ENCODE measurements at regions not wholly inside any gene's neighbourhood (a gene's known extent, or its start where the extent isn't known, plus 50 kb on each side); places are given as distances from the start of the nearest gene placed in this dataset.

GRCh38 chr11:15557457-15558230, 442.9 kb downstream of the INSC start:
- Histone ChIP-seq H3K4me2 (ENCODE audit: low read depth, low read length, poor library complexity, severe bottlenecking) (no peak overlapping the region), H3K36me3 (ENCODE audit: insufficient read depth, low read length) (no peaks in the 10 kb centered on the region), H3K79me2 (ENCODE audit: low read length) (no peaks in the 10 kb centered on the region), H3K27me3 (ENCODE audit: low read length) (no peaks in the 10 kb centered on the region), H3K9me2 (replicated peaks; ENCODE audit: insufficient read depth, low read length) (no peaks in the 10 kb centered on the region), H4K20me1 (ENCODE audit: insufficient read depth, low read depth, low read length) (no peaks in the 10 kb centered on the region), H3K4me1 (ENCODE audit: low read length) (peaks cover 4% of the 10 kb centered on the region; the same call in 1 of the 2 replicates), H3K4me3 (ENCODE audit: low read length) (no peak overlapping the region), H3K27ac (ENCODE audit: low read length) (no peak overlapping the region), H3K9ac (ENCODE audit: low read length) (no peak overlapping the region), H3K9me3 (ENCODE audit: low read length) (no peaks in the 10 kb centered on the region), H2AFZ (ENCODE audit: low read length) (no peak overlapping the region)
- DNase-seq = peak; percentile 44

DNA sequence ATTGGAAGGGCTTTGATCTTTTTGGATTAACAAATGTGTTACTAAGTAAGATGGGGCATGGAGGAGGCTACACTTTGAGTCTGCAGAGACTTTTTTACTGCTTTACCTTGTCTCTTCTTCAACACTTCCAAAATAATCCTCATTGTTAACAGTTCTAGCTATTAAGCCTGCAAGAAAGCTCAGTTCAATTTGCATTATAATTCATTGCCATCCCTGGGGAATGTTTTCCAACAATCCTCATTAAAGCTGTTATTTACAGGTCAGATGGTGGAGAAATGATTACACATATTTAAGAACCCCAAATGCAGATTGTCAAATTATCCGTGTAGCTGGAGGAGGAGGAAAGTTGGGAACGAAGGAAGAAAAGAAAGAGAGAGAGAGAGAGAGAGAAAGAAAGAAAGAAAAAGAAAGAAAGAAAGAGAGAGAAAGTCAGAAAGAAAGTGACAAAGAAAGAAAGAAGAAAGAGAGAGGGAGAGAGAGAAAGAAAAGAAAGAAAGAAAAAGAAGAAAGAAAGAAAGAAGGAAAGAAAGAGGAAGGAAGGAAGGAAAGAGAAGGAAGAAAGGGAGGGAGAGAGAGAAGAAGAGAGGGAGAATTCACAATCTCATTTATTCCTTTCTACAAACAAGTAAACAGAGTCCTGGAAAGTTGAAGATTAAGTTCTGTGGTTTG, 443.9 kb downstream of the INSC start:
- Histone ChIP-seq H3K4me3 (ENCODE audit: low read length) (no peak overlapping the region), H4K20me1 (ENCODE audit: insufficient read depth, low read depth, low read length) (no peaks in the 10 kb centered on the region), H3K9me2 (replicated peaks; ENCODE audit: insufficient read depth, low read length) (no peaks in the 10 kb centered on the region), H3K27ac (ENCODE audit: low read length) (no peak overlapping the region), H3K9me3 (ENCODE audit: low read length) (no peaks in the 10 kb centered on the region), H3K9ac (ENCODE audit: low read length) (no peak overlapping the region), H3K27me3 (ENCODE audit: low read length) (no peaks in the 10 kb centered on the region), H3K79me2 (ENCODE audit: low read length) (no peaks in the 10 kb centered on the region), H2AFZ (ENCODE audit: low read length) (no peak overlapping the region), H3K4me1 (ENCODE audit: low read length) (peaks cover 4% of the 10 kb centered on the region; the same call in 1 of the 2 replicates), H3K4me2 (ENCODE audit: low read depth, low read length, poor library complexity, severe bottlenecking) (no peak overlapping the region), H3K36me3 (ENCODE audit: insufficient read depth, low read length) (no peaks in the 10 kb centered on the region)
- no peak for DNase-seq

DNA sequence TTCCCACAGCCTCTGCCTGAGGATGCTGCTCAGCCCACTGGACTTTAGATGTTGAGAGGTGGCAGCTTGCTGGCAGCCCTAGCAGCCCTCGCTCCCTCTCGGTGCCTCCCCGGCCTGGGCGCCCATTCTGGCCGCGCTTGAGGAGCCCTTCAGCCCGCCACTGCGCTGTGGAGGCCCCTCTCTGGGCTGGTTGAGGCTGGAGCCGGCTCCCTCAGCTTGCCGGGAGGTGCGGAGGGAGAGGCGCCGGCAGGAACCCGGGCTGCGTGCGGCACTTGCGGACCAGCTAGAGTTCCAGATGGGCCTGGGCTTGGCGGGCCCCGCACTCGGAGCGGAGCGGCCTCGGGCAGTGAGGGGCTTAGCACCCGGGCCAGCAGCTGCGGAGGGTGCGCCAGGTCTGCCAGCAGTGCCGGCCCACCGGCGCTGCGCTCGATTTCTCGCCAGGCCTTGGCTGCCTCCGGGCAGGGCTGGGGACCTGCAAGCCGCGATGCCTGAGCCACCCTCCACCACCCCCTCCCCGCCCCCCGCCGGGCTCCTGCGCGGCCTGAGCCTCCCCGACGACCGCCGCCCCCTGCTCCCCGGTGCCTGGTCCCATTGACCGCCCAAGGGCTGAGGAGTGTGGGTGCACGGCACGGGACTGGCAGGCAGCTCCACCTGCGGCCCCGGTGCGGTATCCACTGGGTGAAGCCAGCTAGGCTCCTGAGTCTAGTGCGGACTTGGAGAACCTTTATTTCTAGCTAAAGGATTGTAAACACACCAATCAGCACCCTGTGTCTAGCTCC, 446.2 kb downstream of the INSC start:
- H4K20me1 ChIP-seq (ENCODE audit: insufficient read depth, low read depth, low read length) = no peaks in the 10 kb centered on the region
- no peak overlapping the region for H3K27ac ChIP-seq (ENCODE audit: low read length)
- no peak overlapping the region for H3K4me2 ChIP-seq (ENCODE audit: low read depth, low read length, poor library complexity, severe bottlenecking)
- H3K36me3 ChIP-seq (ENCODE audit: insufficient read depth, low read length) = no peaks in the 10 kb centered on the region
- no peak overlapping the region for H3K9ac ChIP-seq (ENCODE audit: low read length)
- no peak overlapping the region for H2AFZ ChIP-seq (ENCODE audit: low read length)
- H3K27me3 ChIP-seq (ENCODE audit: low read length) = no peaks in the 10 kb centered on the region
- no peaks in the 10 kb centered on the region for H3K9me3 ChIP-seq (ENCODE audit: low read length)
- H3K4me3 ChIP-seq (ENCODE audit: low read length) = no peak overlapping the region
- DNase-seq = no peak
- no peaks in the 10 kb centered on the region for H3K79me2 ChIP-seq (ENCODE audit: low read length)
- peaks cover 4% of the 10 kb centered on the region; the same call in 1 of the 2 replicates for H3K4me1 ChIP-seq (ENCODE audit: low read length)
- no peaks in the 10 kb centered on the region for H3K9me2 ChIP-seq (replicated peaks; ENCODE audit: insufficient read depth, low read length)

GRCh38 chr11:15562230-15562629, 447.5 kb downstream of the INSC start:
- Histone ChIP-seq H3K27me3 (ENCODE audit: low read length) (no peaks in the 10 kb centered on the region), H4K20me1 (ENCODE audit: insufficient read depth, low read depth, low read length) (no peaks in the 10 kb centered on the region), H3K9me3 (ENCODE audit: low read length) (no peaks in the 10 kb centered on the region), H3K9ac (ENCODE audit: low read length) (no peak overlapping the region), H3K4me2 (ENCODE audit: low read depth, low read length, poor library complexity, severe bottlenecking) (no peak overlapping the region), H3K27ac (ENCODE audit: low read length) (no peak overlapping the region), H3K4me1 (ENCODE audit: low read length) (peaks cover 4% of the 10 kb centered on the region; the same call in 1 of the 2 replicates), H3K36me3 (ENCODE audit: insufficient read depth, low read length) (no peaks in the 10 kb centered on the region), H3K4me3 (ENCODE audit: low read length) (no peak overlapping the region), H3K79me2 (ENCODE audit: low read length) (no peaks in the 10 kb centered on the region), H2AFZ (ENCODE audit: low read length) (no peak overlapping the region), H3K9me2 (replicated peaks; ENCODE audit: insufficient read depth, low read length) (no peaks in the 10 kb centered on the region)
- no peak for DNase-seq

DNA sequence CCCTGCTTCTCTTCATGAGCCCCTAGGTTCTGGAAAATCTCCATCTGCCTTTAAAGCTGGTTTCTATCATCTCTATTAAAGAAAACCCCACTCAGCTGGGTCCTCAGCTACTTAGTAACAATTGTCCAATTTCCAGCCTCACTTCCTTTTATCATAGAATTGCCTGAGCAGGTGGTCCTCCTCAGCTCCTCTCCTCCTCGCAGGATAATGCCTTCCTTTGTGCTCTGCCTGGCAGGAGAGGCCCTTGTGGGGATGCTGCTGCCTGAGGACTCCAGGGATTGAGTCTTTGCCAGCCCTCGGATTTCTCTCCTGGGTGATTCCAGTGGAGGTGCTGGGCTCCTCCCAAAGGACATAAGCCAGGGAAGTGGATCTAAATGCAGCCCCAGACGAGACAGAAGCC, 448.3 kb downstream of the INSC start:
- Histone ChIP-seq H3K4me2 (ENCODE audit: low read depth, low read length, poor library complexity, severe bottlenecking) (no peak overlapping the region), H3K4me3 (ENCODE audit: low read length) (no peak overlapping the region), H3K36me3 (ENCODE audit: insufficient read depth, low read length) (no peaks in the 10 kb centered on the region), H3K4me1 (ENCODE audit: low read length) (no peaks in the 10 kb centered on the region), H3K79me2 (ENCODE audit: low read length) (no peaks in the 10 kb centered on the region), H3K9me2 (replicated peaks; ENCODE audit: insufficient read depth, low read length) (no peaks in the 10 kb centered on the region), H3K9ac (ENCODE audit: low read length) (no peak overlapping the region), H3K9me3 (ENCODE audit: low read length) (no peaks in the 10 kb centered on the region), H2AFZ (ENCODE audit: low read length) (no peak overlapping the region), H3K27ac (ENCODE audit: low read length) (no peak overlapping the region), H4K20me1 (ENCODE audit: insufficient read depth, low read depth, low read length) (no peaks in the 10 kb centered on the region), H3K27me3 (ENCODE audit: low read length) (no peaks in the 10 kb centered on the region)
- no peak for DNase-seq

GRCh38 chr11:15565880-15566279, 451.2 kb downstream of the INSC start:
- no peak overlapping the region for H3K4me3 ChIP-seq (ENCODE audit: low read length)
- H4K20me1 ChIP-seq (ENCODE audit: insufficient read depth, low read depth, low read length) = no peaks in the 10 kb centered on the region
- H3K79me2 ChIP-seq (ENCODE audit: low read length) = no peaks in the 10 kb centered on the region
- H3K4me1 ChIP-seq (ENCODE audit: low read length) = no peaks in the 10 kb centered on the region
- DNase-seq = no peak
- no peak overlapping the region for H3K4me2 ChIP-seq (ENCODE audit: low read depth, low read length, poor library complexity, severe bottlenecking)
- H3K9me3 ChIP-seq (ENCODE audit: low read length) = no peaks in the 10 kb centered on the region
- H3K36me3 ChIP-seq (ENCODE audit: insufficient read depth, low read length) = no peaks in the 10 kb centered on the region
- no peaks in the 10 kb centered on the region for H3K27me3 ChIP-seq (ENCODE audit: low read length)
- no peaks in the 10 kb centered on the region for H3K9me2 ChIP-seq (replicated peaks; ENCODE audit: insufficient read depth, low read length)
- no peak overlapping the region for H3K9ac ChIP-seq (ENCODE audit: low read length)
- H2AFZ ChIP-seq (ENCODE audit: low read length) = no peak overlapping the region
- no peak overlapping the region for H3K27ac ChIP-seq (ENCODE audit: low read length)

DNA sequence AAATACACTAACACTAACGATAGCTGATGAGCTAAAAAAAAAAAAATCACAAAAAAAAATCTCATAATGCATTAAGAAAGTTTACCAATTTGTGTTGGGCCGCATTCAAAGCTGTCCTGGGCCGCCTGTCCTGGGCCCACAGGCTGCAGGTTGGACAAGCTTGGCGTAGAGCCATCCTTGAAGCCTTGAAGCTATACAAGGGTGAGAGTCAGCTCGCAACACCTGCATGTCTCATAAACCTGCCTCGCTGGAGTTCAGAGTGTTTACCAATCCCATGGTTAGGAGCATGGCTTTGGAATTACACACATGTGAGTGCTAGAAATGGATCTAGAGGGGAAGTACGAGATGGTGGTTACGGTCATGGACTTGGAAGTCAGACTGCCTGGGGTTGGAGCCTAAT, 453.7 kb downstream of the INSC start:
- no peaks in the 10 kb centered on the region for H3K27me3 ChIP-seq (ENCODE audit: low read length)
- H3K9me2 ChIP-seq (replicated peaks; ENCODE audit: insufficient read depth, low read length) = no peaks in the 10 kb centered on the region
- H3K4me1 ChIP-seq (ENCODE audit: low read length) = no peaks in the 10 kb centered on the region
- no peak overlapping the region for H3K9ac ChIP-seq (ENCODE audit: low read length)
- no peaks in the 10 kb centered on the region for H3K79me2 ChIP-seq (ENCODE audit: low read length)
- no peaks in the 10 kb centered on the region for H4K20me1 ChIP-seq (ENCODE audit: insufficient read depth, low read depth, low read length)
- no peak overlapping the region for H3K4me2 ChIP-seq (ENCODE audit: low read depth, low read length, poor library complexity, severe bottlenecking)
- no peak overlapping the region for H2AFZ ChIP-seq (ENCODE audit: low read length)
- H3K36me3 ChIP-seq (ENCODE audit: insufficient read depth, low read length) = no peaks in the 10 kb centered on the region
- no peak overlapping the region for H3K4me3 ChIP-seq (ENCODE audit: low read length)
- H3K9me3 ChIP-seq (ENCODE audit: low read length) = no peaks in the 10 kb centered on the region
- H3K27ac ChIP-seq (ENCODE audit: low read length) = no peak overlapping the region
- no peak for DNase-seq
